ENCODE measurements at regions not wholly inside any gene's neighbourhood (a gene's known extent, or its start where the extent isn't known, plus 50 kb on each side); places are given as distances from the start of the nearest gene placed in this dataset.

- TF ChIP-seq CTCF (IDR thresholded peaks at IDR 0.05; ENCODE audit: low read depth, low read length, missing input control) (no peak), YY1 (IDR thresholded peaks at IDR 0.05) (no peak)
Measured at GRCh38 chr16:79339863-79340262, 260.7 kb downstream of the MAF start.
